NCI-H2196 treated with DMSO at 0.1 percent for 48 hours (cell line): ENCODE measurements at regions not wholly inside any gene's neighbourhood (a gene's known extent, or its start where the extent isn't known, plus 50 kb on each side); places are given as distances from the start of the nearest gene placed in this dataset.

ENCODE experiments used
- DNase-seq: peaks from one replicate; lab custom pipeline; 2025; ENCODE audit not compliant: unreplicated experiment; lab: John Stamatoyannopoulos, UW

DNA sequence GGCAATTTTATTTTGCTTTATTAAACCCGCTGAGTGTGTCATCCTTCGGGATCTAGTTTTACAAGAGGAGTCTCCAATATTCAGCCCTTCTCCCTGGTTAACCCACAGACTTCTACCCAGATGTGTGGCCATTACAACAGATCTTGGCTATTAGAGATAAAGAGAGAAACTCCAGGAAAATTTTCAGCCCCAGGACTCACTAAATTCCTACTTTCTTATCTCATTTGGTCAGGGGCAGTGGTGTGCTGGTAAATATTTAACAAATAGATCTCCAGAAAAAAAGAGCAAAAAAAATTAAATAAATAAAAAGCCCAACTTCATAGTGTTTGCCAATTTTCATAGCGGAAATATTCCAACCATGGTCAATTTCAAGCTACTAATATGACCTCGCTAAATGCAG is 168.4 kb downstream of the RND3 start:
- DNase-seq, result no peak

DNA sequence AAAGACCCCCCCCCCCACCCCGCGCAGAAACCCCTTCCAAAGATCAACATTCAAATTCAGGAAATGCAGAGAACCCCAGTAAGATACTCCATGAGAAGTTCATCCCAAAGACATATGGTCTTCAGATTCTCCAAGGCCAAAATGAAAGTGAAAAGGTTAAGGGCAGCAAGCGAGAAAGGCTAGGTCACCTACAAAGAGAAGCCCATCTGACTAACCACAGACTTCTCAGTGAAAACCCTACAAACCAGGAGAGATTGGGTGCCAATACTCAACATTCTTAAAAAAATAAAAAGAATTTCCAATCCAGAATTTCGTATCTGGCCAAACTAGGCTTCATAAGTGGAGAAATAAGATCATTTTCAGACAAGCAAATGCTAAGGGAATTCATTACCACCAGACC is 175.2 kb downstream of the RND3 start:
- DNase-seq, result no peak

DNA sequence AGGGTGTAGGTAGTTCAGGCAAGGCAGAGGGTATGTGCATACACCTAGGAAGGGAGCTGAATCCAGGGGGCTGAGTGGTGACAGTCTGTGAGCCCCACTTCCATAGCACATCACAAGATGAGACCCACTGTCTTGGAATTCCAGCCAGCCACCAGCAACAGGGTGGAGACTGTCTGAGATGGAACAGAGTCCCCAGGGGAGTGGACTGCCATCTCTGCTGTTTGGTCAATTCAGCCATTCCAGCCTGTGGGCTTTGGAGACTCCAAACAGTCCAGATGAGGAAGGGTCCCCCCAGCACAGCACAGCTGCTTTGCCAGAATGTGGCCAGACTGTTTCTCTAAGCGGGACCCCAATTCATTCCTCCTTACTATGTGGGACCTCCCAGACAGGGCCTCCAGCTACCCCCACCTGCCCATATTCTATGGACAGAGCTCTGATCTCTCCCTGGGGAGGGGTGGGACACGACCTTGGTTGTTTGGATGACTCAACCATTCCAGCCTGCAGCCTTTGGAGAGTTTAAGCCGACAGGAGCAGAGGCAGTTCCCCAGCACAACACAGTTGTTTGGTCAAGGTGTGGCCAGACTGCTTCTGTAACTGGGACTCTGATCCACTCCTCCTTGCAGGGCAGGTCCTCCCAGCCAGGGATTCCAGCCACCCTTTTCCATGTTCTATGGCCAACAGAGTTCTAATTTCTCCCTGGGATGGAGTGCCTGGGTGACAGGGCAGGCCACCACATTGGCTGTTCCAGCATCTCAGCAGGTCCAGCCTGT is 178.0 kb downstream of the RND3 start:
- DNase-seq, result no peak

DNA sequence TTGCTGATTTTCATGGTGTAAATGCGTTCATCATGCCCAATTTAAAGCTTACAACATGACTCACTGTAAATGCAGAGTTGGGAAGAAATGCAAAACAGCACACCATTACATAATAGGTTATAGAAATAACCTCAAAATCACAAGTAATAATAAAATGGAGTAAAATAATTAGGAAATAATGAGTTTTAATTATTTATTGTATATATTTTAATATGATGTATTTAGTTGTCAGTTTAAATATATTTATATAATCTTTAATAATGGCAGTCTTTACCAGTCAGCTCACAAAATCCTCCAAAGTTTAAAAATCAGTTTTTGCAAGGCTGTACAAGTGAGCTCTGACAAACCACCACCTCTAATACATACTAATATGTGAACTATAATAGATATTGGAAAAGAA is 180.2 kb downstream of the RND3 start:
- no peak for DNase-seq

DNA sequence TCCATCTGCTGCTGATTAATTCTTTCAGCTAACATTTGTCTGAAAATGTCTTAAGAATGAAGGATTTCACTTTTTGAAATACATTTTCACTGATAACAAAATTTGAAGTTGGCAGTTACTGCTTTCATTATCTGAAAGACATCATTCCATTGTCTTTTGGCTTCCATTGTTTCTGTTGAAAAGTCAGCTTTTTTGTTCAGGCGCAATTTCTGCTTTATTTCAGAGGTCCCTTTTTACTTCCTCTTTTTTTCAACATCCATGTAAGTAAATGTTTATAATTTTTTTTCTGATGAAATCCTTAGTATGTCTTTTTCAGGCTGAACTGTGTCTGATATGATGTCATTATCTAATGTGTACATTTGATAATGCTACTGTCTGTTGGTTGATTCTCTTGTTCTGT is 184.2 kb downstream of the RND3 start:
- DNase-seq, result no peak

DNA sequence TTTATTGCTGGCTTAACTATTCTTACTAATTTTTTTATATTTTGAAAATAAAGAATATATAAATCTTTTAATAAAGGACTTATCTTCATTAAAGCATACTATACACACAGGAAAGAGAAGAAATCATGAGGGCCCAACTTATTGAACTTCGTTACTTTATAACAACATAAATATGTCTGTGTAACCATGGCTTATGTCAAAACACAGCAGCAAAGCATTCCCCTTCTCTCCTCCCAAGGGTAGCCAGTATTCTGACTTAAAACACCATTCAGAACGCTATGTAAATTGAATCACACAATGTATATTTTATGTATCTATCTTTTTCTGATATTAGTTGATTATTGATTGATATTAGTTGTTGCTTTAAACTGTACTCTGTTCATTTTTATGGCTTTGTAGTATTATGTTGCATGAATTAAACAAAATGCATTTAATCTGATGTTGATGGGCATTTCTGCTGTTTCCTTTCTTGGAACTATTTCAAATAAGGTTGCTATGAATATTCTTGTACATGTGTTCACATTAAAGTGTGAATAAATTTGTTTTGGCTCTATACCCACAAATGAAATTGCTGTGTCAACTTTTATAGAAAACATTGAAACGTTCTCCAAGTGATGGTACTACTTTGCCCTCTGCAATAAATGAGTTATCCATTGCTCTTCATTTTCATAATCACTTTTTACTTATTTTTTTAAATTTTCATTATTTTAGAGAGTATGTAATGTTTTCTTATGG is 188.7 kb downstream of the RND3 start:
- DNase-seq, result no peak

DNA sequence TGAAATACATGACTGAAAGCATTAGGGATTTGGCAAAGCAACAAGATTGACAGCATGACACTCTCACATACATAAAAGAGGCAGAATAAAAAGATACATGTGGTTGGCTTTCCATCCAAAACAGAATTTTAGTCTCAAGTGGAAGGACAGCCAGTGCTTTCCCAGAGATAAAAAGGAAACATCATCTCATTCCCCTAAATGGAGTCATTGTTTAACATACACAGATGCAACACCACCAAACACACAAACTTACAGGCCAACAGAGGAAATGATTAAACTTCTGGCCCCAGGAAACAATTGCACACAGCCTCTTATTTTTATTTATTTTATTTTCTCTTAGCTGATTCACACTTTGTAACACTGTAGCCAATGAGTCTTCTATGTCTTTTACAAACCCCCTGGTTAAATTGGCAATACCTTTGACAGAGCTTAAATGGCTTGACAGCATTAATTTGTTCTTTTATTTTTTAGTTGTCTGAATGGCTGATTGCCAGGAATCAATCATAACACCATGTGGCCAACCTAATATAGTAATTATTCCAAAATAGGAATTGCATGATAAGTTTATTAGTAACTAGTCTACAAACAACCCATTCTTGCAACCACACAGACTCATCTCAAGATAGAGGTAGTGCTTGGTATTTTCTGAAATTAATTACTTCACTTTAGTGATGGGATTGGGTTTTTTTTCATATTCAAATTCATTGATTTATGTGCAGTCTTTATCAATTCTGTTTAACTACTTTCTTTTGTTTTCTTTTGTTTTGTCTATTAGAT is 190.5 kb downstream of the RND3 start:
- DNase-seq, result no peak

DNA sequence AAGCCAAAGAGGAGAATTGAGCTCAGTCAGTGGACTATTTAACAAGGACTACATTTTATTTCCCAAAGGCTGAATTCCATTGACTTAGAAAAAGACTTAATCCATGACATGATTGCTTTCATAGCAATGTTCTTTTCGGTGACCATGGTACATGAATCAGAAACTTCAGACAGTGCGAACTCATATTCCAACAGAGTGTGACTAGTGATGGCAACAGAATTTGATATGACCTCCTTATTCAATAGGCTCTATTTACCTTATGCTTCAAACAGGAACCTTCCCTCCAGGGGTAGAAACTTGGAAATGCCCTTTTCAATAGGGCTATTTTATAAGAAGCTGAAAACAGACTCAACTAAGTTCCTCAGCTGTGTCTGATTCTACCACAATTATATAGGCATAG is 191.9 kb downstream of the RND3 start:
- DNase-seq, result no peak

DNA sequence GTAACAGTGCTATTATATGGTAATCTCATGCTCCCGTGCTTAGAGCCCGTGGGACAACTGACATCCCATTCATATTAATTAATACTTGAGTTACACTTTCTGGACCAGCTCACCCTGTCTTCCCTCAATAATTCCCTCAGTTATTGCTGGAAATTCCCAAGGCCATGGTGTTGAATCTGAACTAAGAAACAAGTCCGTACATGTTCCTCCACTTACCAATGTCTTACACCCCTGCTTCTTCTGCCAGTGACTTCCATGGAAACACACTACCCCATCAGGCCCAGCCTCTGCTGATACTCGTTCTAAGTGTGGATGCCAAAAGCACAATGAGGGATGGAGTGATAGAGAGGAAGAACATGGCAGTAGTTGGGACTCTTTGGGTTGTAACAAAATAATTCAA is 193.7 kb downstream of the RND3 start:
- no peak for DNase-seq

DNA sequence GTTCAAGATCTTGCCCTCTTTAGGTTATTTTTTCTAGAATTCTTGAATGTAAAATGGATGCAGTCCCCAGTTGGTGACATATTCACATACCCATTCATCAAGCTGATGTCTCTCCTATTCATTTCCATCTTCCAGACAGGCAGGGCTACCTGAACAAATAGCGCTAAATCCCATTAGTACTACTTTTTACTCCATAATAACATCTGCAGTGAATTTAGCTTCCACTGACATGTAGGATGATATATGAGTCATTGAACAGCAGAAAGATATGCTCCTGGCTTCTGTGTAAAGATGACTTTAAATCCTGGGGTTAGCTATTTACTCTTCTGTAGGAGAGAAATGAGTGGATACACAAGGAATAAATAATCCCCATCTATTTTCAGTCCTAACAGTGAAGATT is 194.7 kb downstream of the RND3 start:
- DNase-seq, result no peak

DNA sequence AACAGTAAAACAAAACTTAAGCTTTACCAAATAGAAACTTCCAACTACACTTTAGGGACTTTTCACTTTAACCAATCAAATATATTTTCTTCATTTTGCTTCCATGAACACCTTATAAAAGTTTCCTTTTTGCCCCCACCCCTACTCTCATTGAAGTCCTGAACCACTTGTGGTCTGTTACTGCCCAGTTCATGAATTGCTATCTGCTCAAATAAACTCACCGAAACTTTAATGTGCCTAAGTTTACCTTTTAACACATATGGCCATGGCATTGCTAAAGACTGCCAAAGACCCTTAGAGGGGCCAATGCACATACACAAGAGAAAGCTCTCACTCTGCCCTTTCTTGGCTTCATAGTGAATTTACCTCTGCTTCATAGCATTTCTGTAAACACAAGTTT is 195.3 kb downstream of the RND3 start:
- DNase-seq, result no peak

DNA sequence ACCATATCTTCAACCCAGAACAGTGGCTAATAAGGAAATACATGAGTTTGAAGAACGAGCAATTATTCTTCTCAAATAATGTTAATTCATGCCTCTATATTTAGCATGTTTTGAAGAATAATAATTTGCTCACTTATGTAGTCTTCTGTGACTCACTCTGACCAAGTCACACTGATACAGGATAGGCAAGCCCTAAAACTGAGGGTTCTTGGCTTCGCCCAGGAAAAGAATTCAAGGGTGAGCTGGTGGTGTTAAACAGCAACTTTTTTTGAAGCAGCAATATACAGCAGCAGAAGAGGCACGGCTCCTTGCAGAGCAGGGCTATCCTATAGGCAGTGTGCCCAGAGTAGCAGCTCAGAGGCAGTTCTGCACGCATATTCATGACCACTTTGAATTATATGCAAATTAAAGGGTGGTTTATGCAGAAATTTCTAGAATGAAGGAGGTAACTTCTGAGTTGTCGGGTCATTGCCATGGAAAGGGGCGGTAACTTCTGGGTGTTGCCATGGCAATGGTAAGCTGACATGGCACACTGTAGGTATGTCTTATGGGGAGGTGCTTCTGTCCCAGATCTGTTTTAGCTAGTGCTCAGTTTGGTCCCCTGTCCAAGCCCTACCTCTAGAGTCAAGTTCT is 200.6 kb downstream of the RND3 start:
- no peak for DNase-seq

DNA sequence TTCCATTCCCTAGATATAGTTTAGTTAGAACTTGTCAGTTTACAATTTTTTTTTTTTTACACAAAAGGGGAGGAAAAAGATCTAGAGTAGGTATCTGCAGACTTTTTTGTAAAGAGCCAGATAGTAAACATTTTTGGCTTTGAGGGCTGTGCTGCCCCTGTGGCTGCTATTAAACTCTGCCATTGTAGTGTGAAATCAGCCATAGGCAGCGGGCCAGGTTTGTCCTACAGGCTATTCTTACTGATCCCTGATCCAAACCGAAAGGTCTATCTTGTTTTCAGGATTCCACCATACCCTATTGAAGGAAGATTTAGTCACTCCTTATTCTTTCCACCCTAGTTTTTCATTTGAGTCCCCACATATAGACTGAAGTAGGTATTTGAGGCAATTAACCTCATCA is 203.4 kb downstream of the RND3 start:
- no peak for DNase-seq

DNA sequence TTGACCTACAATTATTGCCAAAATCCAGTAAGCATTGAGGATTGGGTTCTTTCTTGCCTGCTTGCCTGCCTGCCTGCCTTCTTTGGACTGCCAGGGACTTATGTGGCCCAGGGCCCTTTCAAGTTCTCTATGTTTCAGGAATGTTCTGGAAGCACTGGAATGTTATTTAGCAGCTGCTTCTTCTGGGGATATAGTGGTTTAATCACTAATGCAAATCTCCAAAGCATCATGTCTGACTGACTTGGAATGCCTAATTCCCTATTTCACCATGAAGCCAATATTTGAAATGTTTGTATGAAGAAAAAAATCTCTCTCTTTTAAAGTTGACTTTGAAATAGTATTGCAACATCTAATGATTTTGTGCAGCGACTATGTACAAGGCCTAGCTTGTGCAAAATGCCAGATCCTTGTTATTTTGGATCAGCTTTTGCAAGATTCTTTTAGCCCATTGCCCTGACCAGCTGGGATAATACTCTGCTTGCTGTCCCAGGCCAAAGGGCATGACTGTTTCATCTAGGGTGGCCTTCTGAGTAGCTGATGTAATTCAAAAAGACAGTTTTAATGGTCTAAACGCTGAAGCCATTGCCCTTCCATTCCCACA is 204.6 kb downstream of the RND3 start:
- no peak for DNase-seq

DNA sequence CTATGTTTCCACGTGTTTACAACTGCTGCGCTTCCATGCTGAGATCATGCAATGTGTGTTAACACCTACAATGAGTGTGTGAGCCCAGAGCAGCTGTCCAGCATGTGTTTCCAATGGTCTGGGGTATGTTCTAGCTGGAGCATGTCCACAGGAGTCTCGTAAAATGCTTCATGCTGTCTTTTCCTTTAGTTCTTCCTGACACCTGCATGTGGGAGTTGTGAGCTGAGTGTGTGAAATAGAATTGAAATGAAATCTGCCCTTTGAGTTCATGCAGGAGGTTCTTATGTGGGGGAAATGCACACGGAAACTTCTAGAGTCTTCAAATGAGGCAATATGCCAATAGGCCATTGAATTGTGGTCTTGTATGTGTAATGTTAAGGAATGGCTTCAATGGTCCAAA is 205.1 kb downstream of the RND3 start:
- DNase-seq, result no peak

DNA sequence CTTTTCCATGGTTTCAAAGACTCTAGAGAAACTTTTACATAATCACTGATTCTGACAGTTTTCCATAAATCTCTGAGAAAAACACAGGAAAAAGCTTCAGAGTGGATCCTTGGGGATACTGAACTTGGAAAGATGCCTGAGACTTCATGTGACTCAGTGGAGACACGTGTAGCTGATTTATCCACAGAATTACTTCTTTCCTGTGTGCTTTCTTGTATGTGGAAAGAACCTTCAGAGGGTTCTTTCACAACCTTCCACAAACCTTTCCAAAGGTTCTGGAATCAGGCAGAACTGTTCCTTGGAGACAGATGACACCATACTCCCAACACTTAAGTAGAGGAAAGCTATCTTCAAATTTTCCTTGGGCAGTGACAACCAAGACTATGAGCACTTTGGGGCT is 207.2 kb downstream of the RND3 start:
- DNase-seq, result no peak

DNA sequence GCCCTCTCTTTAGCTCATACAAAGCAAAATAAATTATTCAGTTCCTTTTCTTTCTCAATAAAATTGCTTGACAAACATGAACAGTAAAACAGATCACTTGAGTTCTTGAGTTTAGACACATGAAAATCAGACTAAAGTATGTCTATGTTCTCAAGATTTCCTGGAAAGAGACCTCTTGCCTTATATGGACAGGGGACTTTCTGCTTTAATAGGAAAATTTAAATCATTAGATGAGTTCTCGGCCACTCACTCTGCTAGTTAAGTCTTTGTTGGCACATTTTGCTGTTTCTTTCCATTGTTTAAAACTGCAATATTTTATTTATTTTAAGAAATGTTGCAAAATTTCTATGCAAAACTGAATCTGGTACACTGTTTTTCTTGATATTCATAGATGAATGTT is 207.8 kb downstream of the RND3 start:
- DNase-seq, result no peak

DNA sequence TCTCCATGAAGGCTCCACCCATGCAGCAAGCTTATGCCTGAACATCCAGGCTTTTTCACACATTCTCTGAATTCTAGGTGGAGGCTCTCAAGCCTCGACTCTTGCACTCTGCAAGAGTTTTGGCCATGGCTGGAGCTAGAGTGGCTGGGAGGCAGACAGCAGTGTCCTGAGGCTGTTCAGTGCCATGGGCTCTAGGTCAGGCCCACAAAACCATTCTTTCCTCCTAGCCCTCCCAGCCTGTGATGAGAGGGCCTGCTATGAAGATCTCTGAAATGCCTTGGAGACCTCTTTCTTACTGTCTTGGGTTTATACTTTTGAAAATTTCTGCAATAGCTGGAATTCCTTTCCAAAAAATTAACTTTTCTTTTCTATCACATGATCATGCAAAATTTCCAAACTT is 210.7 kb downstream of the RND3 start:
- no peak for DNase-seq

DNA sequence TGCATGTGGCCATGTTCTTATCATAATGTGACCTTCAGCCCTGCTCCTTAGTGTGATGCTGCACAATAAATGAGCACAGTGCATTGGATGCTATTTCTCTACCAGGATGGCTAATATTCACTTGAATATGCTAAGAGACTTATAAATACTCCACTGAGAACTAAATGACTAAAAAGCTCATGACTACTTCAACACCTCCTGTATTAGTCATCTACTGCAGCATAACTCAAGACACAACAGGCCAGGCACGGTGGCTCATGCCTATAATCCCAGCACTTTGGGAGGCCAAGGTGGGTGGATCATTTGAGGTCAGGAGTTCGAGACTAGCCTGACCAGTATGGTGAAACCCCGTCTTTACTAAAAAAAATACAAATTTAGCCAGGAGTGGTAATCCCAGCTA is 213.4 kb downstream of the RND3 start:
- DNase-seq, result no peak

DNA sequence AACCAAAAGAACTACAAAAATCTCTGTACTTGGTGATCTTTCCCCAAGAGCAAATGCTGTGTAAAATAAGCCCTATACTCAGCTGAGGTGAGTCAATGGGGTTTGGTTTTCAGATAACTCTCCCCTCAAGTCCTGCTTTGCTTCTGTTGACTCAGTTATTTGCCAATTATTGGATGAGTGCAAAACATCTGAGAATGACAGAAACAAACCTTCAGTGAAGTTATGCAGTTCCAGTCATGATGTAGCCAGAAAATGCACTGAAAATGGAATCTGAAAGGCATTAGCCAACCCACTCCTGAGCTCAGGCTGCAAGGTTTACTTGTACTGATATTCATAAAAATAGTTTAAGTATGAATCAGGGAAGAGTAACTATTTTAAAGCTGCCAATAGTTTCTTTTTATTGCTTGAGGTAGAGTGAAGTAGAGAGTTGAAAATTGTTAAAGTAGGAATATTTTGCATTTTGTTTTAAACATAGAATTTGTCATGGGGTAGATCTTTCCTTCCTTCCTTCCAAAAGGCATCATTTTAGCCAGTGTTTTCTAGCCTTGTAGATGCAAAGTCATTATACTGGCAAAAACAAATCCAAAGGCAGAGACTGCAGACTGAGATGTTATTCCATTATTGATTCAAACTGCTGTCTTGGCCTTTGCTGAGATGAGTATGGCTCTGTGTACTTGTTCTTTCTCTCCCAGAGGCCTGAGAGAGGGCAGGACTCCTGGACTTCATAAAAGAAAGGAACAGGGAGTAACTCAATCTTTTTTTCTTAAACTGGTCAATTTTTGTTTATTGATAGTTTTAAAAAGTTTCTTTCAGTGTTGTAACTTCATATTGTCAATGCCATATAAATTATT is 215.3 kb downstream of the RND3 start:
- no peak for DNase-seq
